HUDEP-2 (cell line): ENCODE measurements at regions not wholly inside any gene's neighbourhood (a gene's known extent, or its start where the extent isn't known, plus 50 kb on each side); places are given as distances from the start of the nearest gene placed in this dataset.

Experiments
- DNase-seq, 76 experiments: peaks; one replicate each; lab custom pipeline; 2025; ENCODE audit not compliant: unreplicated experiment in 76 of 76; lab: John Stamatoyannopoulos, UW

DNA sequence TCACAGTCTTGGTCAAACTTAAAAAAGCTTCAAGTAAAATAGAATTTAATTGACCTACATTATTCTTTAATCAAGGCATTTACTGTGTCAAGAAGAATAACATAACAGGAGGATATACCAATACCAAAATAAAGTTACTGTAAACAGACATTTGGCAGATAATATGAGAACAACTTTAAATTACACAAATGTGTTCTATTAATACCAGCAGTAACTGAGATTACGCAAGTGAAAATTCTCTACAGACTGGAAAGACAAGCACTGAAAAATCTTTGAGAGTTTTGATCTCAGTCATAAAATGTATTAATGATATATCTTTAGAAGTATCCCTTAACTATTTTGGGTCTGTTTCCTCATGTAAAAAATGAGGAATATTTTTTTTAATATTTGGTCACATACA lies 169.2 kb upstream of the SOX5 start:
- DNase-seq, result no peak

GRCh38 chr12:24116548-24116947 lies 167.1 kb upstream of the SOX5 start:
- DNase-seq, result no peak

DNA sequence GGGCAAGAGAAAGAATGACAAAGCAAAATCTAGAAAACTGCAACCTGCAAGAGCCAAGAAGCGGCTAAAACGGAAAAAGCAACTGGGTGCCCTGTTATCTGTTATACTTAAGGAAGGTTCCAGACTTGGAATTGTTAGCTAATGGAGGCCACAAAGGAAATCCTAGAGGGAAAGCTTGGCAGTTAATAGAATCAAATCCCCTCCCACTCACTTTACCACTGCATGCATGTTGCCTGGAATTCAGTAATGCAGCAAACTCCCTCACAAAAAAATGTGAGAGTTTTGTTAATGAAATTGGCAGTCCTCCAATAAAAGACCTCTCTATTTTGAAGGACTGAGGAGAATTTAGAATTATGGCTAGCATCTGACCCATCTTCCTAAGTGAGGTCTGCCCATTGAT lies 164.2 kb upstream of the SOX5 start:
- no peak for DNase-seq

- no peak for DNase-seq
Observed at GRCh38 chr12:24111616-24112015, 162.1 kb upstream of the SOX5 start.

DNA sequence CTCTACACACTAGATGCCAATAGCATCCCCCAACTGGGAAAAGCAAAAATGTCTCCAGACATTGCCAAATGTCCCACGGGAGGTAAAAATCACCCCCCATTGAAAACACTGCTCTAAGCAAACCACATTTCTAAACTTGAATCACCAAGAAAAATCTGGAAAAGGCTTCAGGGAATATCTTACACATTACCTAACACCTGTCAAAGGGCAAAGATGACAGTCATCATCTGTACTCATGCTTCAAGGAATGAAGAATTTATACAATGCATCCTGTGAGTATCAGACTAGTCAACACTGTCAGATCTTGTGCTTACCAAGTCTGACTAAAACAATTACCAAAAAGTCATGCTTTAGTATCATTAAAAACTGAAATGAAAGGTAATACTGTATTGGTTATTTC lies 161.6 kb upstream of the SOX5 start:
- DNase-seq, result no peak

DNA sequence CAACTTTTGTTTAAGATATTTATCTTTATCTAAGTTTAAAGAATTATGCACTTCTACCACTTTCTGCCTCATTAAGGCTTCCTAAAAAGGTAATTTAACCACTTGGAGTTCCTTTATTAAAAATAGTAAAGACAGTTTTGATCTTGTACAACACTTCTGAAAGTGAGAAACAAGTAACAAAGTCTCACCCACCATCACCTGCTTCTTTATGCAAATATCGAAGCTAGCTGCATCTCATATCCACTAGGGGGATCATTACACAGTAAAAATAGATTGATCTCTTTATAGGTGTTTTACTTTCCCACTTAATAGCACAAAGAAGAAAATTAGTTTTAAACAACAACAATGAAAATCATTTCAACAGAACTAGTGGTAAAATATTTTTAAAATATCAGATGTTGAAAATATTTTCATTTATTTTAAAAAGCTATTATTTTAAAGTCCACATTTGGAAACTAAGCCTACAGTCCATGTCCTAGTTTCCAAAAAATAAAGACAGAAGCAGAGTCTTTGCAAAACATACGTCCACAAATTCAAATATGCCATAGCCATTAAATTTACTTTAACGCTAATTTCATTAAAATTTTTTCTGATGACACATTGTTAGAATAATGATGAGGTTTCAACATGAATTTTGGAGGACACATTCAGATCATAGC lies 160.0 kb upstream of the SOX5 start:
- no peak for DNase-seq

- DNase-seq, result no peak
Observed at GRCh38 chr12:24102676-24103075, 153.2 kb upstream of the SOX5 start.

GRCh38 chr12:24099576-24099975 lies 150.1 kb upstream of the SOX5 start:
- no peak for DNase-seq

- DNase-seq, result no peak
Observed at GRCh38 chr12:24095245-24095644, 145.8 kb upstream of the SOX5 start.

- no peak for DNase-seq
Observed at GRCh38 chr12:24089510-24089890, 140.0 kb upstream of the SOX5 start.

DNA sequence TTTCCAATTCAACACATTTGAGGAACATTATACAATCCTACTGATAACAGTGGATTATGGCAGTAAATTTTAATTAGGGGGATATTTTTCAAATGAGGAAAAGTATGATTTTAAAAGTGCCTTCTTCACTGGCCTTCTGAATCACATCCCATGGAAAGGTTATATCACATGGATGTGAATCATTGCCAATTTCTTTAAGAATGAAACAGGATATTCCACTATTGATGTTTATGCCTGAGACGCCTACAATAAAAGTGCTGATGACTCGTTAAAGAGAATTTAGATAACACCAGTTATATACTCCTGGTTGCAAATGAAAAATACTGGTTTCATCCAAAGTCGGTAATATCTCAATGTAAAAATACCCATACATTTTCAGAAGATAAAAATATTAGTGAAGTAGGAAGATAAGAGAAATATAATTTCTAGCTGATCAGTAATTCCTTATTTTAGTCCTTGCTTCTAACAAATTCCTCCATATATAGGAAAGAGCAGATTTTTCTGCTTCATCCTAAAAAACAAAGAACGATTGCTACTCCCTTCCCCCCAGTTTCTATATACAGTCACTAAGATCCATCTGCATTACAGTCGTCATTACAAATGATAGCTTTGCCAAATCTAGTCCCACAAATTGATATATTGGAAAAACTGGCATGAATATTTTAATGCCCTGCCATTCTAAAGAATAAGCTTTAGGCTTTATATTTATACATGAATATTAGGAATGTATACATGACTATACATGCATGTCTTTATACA lies 139.5 kb upstream of the SOX5 start:
- DNase-seq, result no peak

- DNase-seq, result no peak
Observed at GRCh38 chr12:24087294-24087693, 137.8 kb upstream of the SOX5 start.

- DNase-seq, result no peak
Observed at GRCh38 chr12:24084800-24085199, 135.3 kb upstream of the SOX5 start.

DNA sequence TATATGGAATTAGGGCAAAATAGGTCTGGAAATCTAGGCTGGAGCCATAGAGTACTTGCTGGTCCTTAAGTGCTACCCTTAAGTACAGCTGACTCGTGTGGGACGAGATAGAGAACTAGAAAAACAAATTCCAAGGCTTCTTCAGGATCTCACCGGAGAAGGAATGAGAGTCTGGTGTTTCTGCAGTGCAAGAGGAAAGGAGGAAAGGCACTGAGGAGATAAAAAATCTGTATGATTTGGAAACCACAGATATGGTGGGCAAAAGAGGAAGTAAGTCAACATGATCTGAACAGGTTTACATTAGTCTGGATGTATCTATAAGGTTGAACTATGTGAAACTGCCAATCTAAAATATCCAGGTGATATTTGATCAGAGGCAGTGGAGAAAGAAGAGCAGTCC lies 134.4 kb upstream of the SOX5 start:
- DNase-seq, result no peak

DNA sequence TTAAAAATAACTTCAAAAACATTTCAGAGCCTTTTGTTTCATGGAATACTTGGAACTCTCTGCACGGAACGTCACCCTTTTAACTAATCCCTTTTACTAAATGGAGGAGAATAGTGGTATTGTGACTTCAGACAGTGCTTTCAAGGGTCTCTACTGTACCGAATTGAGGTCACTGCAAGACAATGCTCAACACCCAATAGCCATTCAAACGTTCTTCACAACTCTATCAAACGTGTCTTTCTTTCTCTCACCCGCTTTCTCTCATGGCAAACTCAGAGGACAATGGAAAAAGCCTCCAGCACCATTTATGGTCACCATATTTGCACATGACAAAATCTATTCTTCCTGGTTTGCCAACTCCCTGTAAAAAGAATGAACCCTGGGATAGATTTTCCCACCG lies 132.1 kb upstream of the SOX5 start:
- no peak for DNase-seq

DNA sequence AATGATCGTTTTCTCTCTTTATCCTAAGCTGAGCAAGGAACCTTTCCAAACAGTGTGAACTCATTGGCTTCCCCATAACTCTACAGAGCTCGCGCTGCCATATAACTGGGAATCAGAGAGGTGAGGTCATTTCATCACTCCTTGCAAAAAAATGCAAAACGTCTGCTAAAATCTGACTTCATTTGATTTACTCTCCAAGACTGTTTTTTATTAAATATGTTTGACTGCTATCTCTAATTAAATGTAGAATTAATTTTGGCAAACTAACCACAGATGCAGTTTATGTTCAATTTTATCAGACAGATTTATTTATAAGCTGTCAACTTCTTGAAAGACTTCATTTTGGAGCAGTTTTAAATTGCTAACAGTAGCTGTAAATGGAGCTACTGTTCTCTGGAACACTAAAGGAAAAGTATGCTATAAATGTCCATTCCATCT lies 131.6 kb upstream of the SOX5 start:
- no peak for DNase-seq

DNA sequence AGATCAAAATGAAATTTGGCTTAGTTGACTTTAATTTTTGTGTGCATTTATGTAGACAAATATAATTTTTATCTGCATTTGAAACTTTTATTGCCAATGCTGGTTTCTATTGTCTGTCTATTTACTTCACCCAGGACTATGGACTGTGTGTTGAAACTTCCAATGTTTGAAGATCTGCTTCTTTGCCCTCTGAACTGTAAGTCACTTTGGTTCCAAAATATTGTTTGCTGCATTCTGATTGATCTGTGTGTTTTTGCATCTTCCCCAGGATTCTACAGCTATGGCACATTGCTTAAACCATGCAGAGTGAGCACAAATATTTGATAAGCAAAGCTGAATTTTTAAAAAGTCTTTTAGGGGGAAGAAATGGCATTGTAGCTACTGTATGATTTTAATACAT lies 131.0 kb upstream of the SOX5 start:
- DNase-seq, result no peak

DNA sequence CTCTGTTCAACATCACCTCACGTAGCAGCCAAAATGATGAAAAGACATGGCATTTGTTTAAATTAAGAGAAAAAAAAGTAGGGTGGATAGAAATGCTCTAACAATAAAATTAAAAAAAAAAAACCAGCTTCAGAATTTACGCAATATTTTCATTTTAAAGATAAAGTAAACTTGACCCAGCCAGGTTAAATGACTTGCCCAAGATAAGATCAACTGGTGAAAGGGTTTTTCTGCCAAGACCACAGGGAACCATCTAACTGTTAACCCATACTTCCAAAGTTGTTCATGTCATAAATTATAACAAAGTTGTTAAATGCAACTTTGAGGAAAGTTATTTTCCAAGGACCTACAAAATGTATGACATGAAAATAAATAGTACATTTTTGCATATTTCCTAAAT lies 129.6 kb upstream of the SOX5 start:
- DNase-seq, result no peak

DNA sequence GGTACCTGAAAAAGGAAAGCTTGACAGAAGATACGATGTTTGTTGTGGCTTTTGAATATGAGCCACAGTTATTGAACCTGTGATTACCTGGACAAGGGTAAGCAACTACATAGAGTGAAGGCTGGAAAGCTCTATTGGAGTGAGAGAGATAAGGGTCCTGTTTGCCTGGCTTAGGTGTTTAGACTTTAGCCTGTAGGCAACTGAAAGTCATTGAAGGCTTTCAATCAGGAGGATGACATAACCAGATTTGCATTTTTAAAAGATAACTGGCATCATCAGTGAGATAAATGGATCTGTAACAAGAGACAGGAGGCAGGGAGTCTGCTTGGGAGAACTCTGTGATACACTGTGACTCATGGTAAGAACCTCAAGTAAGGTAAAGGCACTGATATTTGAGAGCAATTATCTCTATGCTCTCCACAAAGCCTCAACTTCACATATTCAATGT lies 128.9 kb upstream of the SOX5 start:
- DNase-seq, result no peak

GRCh38 chr12:24077161-24077560 lies 127.7 kb upstream of the SOX5 start:
- no peak for DNase-seq

GRCh38 chr12:24075650-24076049 lies 126.2 kb upstream of the SOX5 start:
- DNase-seq, result no peak

GRCh38 chr12:24073170-24073810 lies 123.8 kb upstream of the SOX5 start:
- no peak for DNase-seq
